ENCODE measurements at regions not wholly inside any gene's neighbourhood (a gene's known extent, or its start where the extent isn't known, plus 50 kb on each side); places are given as distances from the start of the nearest gene placed in this dataset.

- TF ChIP-seq CTCF (IDR thresholded peaks at IDR 0.05), result no peak
- TF ChIP-seq POLR2A (IDR thresholded peaks at IDR 0.05), result no peak
- TF ChIP-seq POLR2AphosphoS5 (IDR thresholded peaks at IDR 0.05), result no peak
These were observed 213.0 kb downstream of the FRK start for GRCh38 chr6:115847671-115848070.
